A673 (cell line): ENCODE measurements at regions not wholly inside any gene's neighbourhood (a gene's known extent, or its start where the extent isn't known, plus 50 kb on each side); places are given as distances from the start of the nearest gene placed in this dataset.

Experiments
- BruUV-seq: library from RNA; stranded (reverse); fragments of 400-500 nt; replicated peaks from 2 replicates; lab custom pipeline; 2021; lab: Mats Ljungman, UMichigan
- CTCF ChIA-PET: fragments of 300-600 bp; sonication (Branson Sonifier 250); formaldehyde crosslinking; loops from one replicate; lab custom pipeline; 2022; ENCODE audit warnings: antibody characterized with exemption; lab: Charles Lee
- POLR2A ChIA-PET: fragments of 300-600 bp; sonication (Branson Sonifier 250); formaldehyde crosslinking; loops from one replicate; lab custom pipeline; 2022; ENCODE audit warnings: antibody characterized with exemption; ENCODE audit not compliant: low non-redundant PET; lab: Charles Lee
- DNase-seq: peaks from one replicate; pipeline ENCODE4 v3.0.0-alpha.2; 2015; ENCODE audit warnings: low spot score
- H3K27ac ChIP-seq: fragments of 200-600 bp; sonication (generic); 2 replicates; pipeline ENCODE4 v1.5.1; 2016; ENCODE audit warnings: mixed run types, low read depth, mild to moderate bottlenecking, mixed read lengths, antibody characterized with exemption, low read length; ENCODE audit not compliant: poor library complexity, severe bottlenecking
- H3K27me3 ChIP-seq: fragments of 200-600 bp; sonication (generic); replicated peaks from 2 replicates; pipeline ENCODE4 v1.6.1; 2017; ENCODE audit warnings: mixed run types, low read depth, mild to moderate bottlenecking, mixed read lengths, antibody characterized with exemption, low read length; ENCODE audit not compliant: insufficient read depth, poor library complexity
- H3K36me3 ChIP-seq: fragments of 200-600 bp; sonication (generic); 2 replicates; pipeline ENCODE4 v1.6.1; 2016; ENCODE audit warnings: mixed run types, mild to moderate bottlenecking, mixed read lengths, antibody characterized with exemption, low read length; ENCODE audit not compliant: insufficient read depth, poor library complexity, severe bottlenecking
- H3K4me1 ChIP-seq: fragments of 200-600 bp; sonication (generic); 2 replicates; pipeline ENCODE4 v1.6.1; 2017; ENCODE audit warnings: mixed run types, mild to moderate bottlenecking, mixed read lengths, antibody characterized with exemption, low read length; ENCODE audit not compliant: insufficient read depth, poor library complexity, severe bottlenecking
- H3K4me3 ChIP-seq: fragments of 200-600 bp; sonication (generic); 2 replicates; pipeline ENCODE4 v1.5.1; 2016; ENCODE audit warnings: low read depth, mixed run types, mild to moderate bottlenecking, mixed read lengths, low read length; ENCODE audit not compliant: poor library complexity, severe bottlenecking
- H3K9me3 ChIP-seq: fragments of 200-600 bp; sonication (generic); 2 replicates; pipeline ENCODE4 v1.6.1; 2016; ENCODE audit warnings: mixed run types, low read depth, mild to moderate bottlenecking, mixed read lengths, antibody characterized with exemption, low read length; ENCODE audit not compliant: poor library complexity, severe bottlenecking
- EZH2 ChIP-seq: fragments of 200-600 bp; sonication (generic); IDR thresholded peaks from 2 replicates; pipeline ENCODE4 v1.6.1; 2017; ENCODE audit warnings: borderline replicate concordance, low read depth, mild to moderate bottlenecking, mixed read lengths, antibody characterized with exemption, low read length; ENCODE audit not compliant: poor library complexity, severe bottlenecking
- intact Hi-C: fragments of 100-400 bp; cut with micrococcal nuclease; formaldehyde crosslinking; loops from one replicate; pipeline ENCODE4 v1.10.0; 2022; ENCODE audit not compliant: unreplicated experiment
- TF ChIP-seq, protein P1 (sequence below): fragments of 300-800, 200-600 bp; sonication (generic); conservative IDR thresholded peaks from 2 replicates; pipeline ENCODE4 v1.5.1; 2017; ENCODE audit warnings: low read depth, mild to moderate bottlenecking, antibody characterized with exemption, low read length, moderate library complexity, mixed read lengths

- H3K27ac ChIP-seq = no peak overlapping the region
- H3K4me3 ChIP-seq = no peak overlapping the region
- no peaks in the 10 kb centered on the region for H3K36me3 ChIP-seq
- POLR2A ChIA-PET = interaction anchor here (0.6 kb wide), 1 partner anchor 829 kb away, joined by 3 read pairs; no protein-coding TSS in a partner anchor
- no TSS peak for BruUV-seq
- intact Hi-C loops = no loop called here
- no peaks in the 10 kb centered on the region for H3K9me3 ChIP-seq
- TF ChIP-seq, protein P1, sequence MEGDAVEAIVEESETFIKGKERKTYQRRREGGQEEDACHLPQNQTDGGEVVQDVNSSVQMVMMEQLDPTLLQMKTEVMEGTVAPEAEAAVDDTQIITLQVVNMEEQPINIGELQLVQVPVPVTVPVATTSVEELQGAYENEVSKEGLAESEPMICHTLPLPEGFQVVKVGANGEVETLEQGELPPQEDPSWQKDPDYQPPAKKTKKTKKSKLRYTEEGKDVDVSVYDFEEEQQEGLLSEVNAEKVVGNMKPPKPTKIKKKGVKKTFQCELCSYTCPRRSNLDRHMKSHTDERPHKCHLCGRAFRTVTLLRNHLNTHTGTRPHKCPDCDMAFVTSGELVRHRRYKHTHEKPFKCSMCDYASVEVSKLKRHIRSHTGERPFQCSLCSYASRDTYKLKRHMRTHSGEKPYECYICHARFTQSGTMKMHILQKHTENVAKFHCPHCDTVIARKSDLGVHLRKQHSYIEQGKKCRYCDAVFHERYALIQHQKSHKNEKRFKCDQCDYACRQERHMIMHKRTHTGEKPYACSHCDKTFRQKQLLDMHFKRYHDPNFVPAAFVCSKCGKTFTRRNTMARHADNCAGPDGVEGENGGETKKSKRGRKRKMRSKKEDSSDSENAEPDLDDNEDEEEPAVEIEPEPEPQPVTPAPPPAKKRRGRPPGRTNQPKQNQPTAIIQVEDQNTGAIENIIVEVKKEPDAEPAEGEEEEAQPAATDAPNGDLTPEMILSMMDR = no peak
- no peaks in the 10 kb centered on the region for H3K4me1 ChIP-seq
- DNase-seq = no peak
- no peaks in the 10 kb centered on the region for H3K27me3 ChIP-seq
- CTCF ChIA-PET = no interaction called here
Measured at GRCh38 chr17:15169676-15170075, 95.5 kb downstream of the PMP22 start.

DNA sequence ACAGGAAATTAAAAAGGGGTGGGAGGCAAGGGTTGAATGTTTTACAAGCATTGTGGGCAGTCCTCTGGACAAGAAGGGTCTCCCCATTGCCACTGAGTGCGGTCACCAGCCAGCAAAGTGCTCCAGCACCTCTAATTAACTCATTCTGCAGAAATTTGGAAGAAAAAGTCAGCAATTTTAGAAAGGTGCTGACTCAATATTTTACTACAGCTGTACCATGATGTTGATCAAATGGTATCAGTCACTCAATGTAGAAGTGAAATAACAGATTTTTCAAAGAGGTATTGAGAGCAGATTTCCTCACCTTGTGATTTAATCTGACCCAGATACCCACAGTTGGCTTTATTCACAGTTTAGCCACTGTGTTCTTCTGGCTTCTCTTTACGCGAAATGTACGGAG, 96.7 kb downstream of the PMP22 start:
- no peaks in the 10 kb centered on the region for H3K9me3 ChIP-seq
- no TSS peak for BruUV-seq
- H3K27ac ChIP-seq = no peak overlapping the region
- ChIA-PET CTCF (no interaction called here), POLR2A (no interaction called here)
- H3K27me3 ChIP-seq = no peaks in the 10 kb centered on the region
- intact Hi-C loops = no loop called here
- DNase-seq = no peak
- no peak overlapping the region for H3K4me3 ChIP-seq
- TF ChIP-seq, protein P1 = no peak
- TF ChIP-seq EZH2 = no peak
- H3K4me1 ChIP-seq = no peaks in the 10 kb centered on the region
- H3K36me3 ChIP-seq = no peaks in the 10 kb centered on the region

DNA sequence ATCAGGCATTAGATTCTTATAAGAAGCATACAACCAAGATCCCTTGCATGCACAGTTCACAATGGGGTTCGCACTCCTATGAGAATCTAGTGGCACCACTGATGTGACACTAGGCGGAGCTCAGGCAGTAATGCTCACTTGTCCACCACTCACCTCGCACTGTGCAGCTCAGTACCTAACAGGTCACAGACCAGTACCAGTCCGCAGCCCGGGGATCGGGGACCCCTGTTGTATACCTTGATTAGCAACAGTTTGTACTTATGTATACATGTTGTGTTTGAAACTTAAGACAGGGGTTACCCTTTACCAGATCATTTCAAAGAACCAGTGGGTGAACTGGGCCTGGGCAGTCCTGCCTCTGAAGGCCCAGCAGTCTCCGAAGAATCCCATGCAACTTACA, 103.7 kb downstream of the PMP22 start:
- no peak for DNase-seq
- no peaks in the 10 kb centered on the region for H3K9me3 ChIP-seq
- POLR2A ChIA-PET = no interaction called here
- intact Hi-C loops = no loop called here
- TF ChIP-seq, protein P1 = no peak
- no peak for TF ChIP-seq EZH2
- no peak overlapping the region for H3K27ac ChIP-seq
- no peaks in the 10 kb centered on the region for H3K27me3 ChIP-seq
- H3K4me3 ChIP-seq = no peak overlapping the region
- CTCF ChIA-PET = no interaction called here
- H3K36me3 ChIP-seq = no peaks in the 10 kb centered on the region
- BruUV-seq = no TSS peak
- no peaks in the 10 kb centered on the region for H3K4me1 ChIP-seq
